Spleen (tissue), 7 donors: ENCODE measurements at regions not wholly inside any gene's neighbourhood (a gene's known extent, or its start where the extent isn't known, plus 50 kb on each side); places are given as distances from the start of the nearest gene placed in this dataset.

Experiments used
- CTCF ChIP-seq, 11 experiments: fragments of 200-600 bp in 7 of 11; fragments of 450-650 bp in 4 of 11; sonication (generic) in 4 of 11; IDR thresholded peaks in 8 of 11; conservative IDR thresholded peaks in 3 of 11; 1 replicate in 7 of 11; 2 replicates in 4 of 11; pipeline versions ENCODE4 v1.4.0 to v1.8.0; 2016 to 2021; ENCODE audit warnings: antibody characterized with exemption in 11 of 11, inconsistent platforms in 4 of 11, mild to moderate bottlenecking in 1 of 11
- POLR2A ChIP-seq, 3 donors: fragments of 450-650 bp; IDR thresholded peaks; one replicate each; pipeline ENCODE4 v1.5.1; 2017; ENCODE audit warnings: antibody characterized with exemption in 3 of 3, mild to moderate bottlenecking in 1 of 3
- POLR2AphosphoS5 ChIP-seq, 3 donors: sonication (generic); formaldehyde crosslinking; IDR thresholded peaks; one replicate each; pipeline ENCODE4 v1.5.1; 2017; ENCODE audit warnings: antibody characterized with exemption in 3 of 3
- donor health status: DM: no; HTN: no; CAD: no; lungs with moderate emphysema.
- donor health status: DM: no; HTN: no; CAD: no.
- donor health status: DM: no; HTN: no; CAD: no.

DNA sequence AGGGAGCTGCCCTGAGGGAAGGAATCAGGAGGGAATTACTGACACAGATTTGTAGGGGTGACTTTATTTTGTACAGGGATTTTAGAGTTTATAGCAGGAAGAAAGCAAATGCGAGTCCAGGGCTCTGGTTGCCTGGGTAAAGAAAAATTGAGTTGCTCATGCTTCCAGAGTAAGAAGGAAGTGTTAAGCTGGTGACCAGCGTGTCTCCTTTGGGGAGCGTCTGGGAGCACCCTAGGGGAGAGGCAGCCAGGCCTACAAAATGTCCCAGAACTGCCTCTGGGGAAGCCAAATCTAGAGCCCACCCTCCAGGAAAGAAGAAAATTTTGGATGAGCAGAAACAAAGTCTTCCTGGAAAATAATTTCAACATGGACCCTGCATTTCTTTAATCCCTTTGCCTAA, 147.0 kb downstream of the VAPA start:
- TF ChIP-seq CTCF (IDR thresholded peaks at IDR 0.05 in 8 of 11, conservative IDR thresholded peaks at IDR 0.05 in 3 of 11) (no peak), POLR2A (IDR thresholded peaks at IDR 0.05) (no peak), POLR2AphosphoS5 (IDR thresholded peaks at IDR 0.05) (no peak)
